Small intestine (tissue), 7 donors: ENCODE measurements at regions not wholly inside any gene's neighbourhood (a gene's known extent, or its start where the extent isn't known, plus 50 kb on each side); places are given as distances from the start of the nearest gene placed in this dataset.

ENCODE experiments used
- DNase-seq, 2 donors: peaks; one replicate each; pipeline versions ENCODE4 v3.0.0 to v3.0.0-alpha.2; 2013
- FAIRE-seq: peaks from 2 replicates; lab custom pipeline; 2012; peaks lifted over from hg19 to GRCh38; lab: Jason Lieb, UNC
- H3K27ac ChIP-seq, 3 donors: one replicate each; pipeline ENCODE4 v1.5.1; 2013; ENCODE audit warnings: low read length in 2 of 3, mild to moderate bottlenecking in 2 of 3, control low read depth in 1 of 3, inconsistent platforms in 1 of 3, low read depth in 1 of 3, moderate library complexity in 1 of 3
- H3K27me3 ChIP-seq, 3 donors: one replicate each; pipeline ENCODE4 v1.6.1; 2013; ENCODE audit warnings: low read length in 3 of 3, inconsistent platforms in 1 of 3; ENCODE audit not compliant: control insufficient read depth in 3 of 3, insufficient read depth in 3 of 3
- H3K36me3 ChIP-seq, 3 donors: one replicate each; pipeline ENCODE4 v1.6.1; 2013; ENCODE audit warnings: low read length in 3 of 3, inconsistent platforms in 1 of 3, low read depth in 1 of 3, mild to moderate bottlenecking in 1 of 3, moderate library complexity in 1 of 3; ENCODE audit not compliant: control insufficient read depth in 3 of 3, insufficient read depth in 2 of 3
- H3K4me1 ChIP-seq, 3 donors: one replicate each; pipeline ENCODE4 v1.6.1; 2013; ENCODE audit warnings: low read length in 2 of 3, inconsistent platforms in 1 of 3, low read depth in 1 of 3, mild to moderate bottlenecking in 1 of 3, moderate library complexity in 1 of 3; ENCODE audit not compliant: control insufficient read depth in 3 of 3, insufficient read depth in 2 of 3
- H3K4me3 ChIP-seq, 3 donors: one replicate each; pipeline ENCODE4 v1.5.1; 2013; ENCODE audit warnings: low read length in 3 of 3, control low read depth in 1 of 3, inconsistent platforms in 1 of 3, low read depth in 1 of 3, mild to moderate bottlenecking in 1 of 3, moderate library complexity in 1 of 3
- H3K9me3 ChIP-seq, 2 donors: one replicate each; pipeline ENCODE4 v1.6.1; 2013; ENCODE audit warnings: low read depth in 1 of 2, low read length in 1 of 2; ENCODE audit not compliant: control insufficient read depth in 2 of 2, insufficient read depth in 1 of 2
- WGBS, 3 donors: extraction: QIAGEN DNeasy Blood & Tissue Kit; methylation state at CpG; one replicate each; pipeline ENCODE4 v1.1.7; 2013; 5-methylcytosine and 5-hydroxymethylcytosine counted together
- donor health status: healthy with polysubstance abuse.
- donor health status: control.
- donor health status: control.
- donor health status: Bipolar disorder and iron deficiency.
- donor health status: healthy.

DNA sequence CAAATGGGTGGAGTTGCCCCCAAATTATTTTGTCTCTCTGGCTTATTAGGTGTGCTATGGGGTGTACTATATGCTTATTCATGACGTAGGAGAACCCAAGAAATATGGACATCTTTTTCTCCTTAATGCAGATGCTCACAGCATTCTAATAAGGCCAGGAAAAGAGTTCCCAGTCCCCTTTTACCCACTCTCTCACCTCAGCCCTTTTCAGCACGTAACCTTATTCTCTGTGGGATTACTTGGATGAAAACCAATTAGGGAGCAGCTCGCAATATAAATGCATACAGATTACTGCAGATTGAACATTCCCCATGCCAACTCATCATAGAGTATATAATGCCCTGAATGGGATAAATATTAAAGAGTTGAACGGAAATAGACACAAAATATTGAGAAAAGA lies 891.2 kb upstream of the POU3F3 start:
- H3K27me3 ChIP-seq, result no peaks in the 10 kb centered on the region
- no peak for FAIRE-seq
- no peaks in the 10 kb centered on the region for H3K36me3 ChIP-seq
- no peak for DNase-seq
- H3K4me3 ChIP-seq, result no peak overlapping the region
- no peak overlapping the region for H3K27ac ChIP-seq
- no peaks in the 10 kb centered on the region for H3K9me3 ChIP-seq
- WGBS, 3 donors, result 77 to 86% (median 80%) methylated on average over 4 of the region's 4 CpGs
- no peaks in the 10 kb centered on the region for H3K4me1 ChIP-seq

GRCh38 chr2:103963146-103963725 lies 890.7 kb upstream of the POU3F3 start:
- Histone ChIP-seq H3K27ac (no peak overlapping the region), H3K4me1 (no peaks in the 10 kb centered on the region), H3K4me3 (no peak overlapping the region), H3K9me3 (no peaks in the 10 kb centered on the region), H3K27me3 (no peaks in the 10 kb centered on the region), H3K36me3 (no peaks in the 10 kb centered on the region)
- 43 to 73% (median 46%) methylated on average over 5 of the region's 5 CpGs for WGBS, 3 donors
- DNase-seq (no peak), FAIRE-seq (no peak)

DNA sequence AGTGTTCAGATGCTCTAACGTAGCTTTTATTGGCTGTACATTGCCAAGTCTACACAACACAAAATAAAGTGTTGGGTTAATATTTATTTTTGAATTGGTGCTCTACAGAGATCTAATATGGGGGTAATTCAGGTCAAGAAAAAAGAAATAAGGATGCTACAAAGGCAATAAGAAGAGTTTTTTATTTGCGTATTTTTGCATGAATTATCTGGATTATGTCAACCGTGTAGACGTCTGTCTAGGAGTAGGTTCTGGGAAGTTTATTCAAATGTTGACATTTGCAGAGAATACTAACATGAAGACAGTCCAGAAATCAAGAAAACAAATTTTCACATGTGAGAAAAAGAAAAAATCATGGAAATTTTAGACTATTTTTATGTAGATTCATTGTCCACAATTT lies 876.7 kb upstream of the POU3F3 start:
- DNase-seq, result no peak
- H3K4me3 ChIP-seq, result no peak overlapping the region
- FAIRE-seq, result no peak
- no peaks in the 10 kb centered on the region for H3K4me1 ChIP-seq
- H3K36me3 ChIP-seq, result no peaks in the 10 kb centered on the region
- no peak overlapping the region for H3K27ac ChIP-seq
- H3K9me3 ChIP-seq, result no peaks in the 10 kb centered on the region
- H3K27me3 ChIP-seq, result no peaks in the 10 kb centered on the region
- 76 to 89% (median 86%) methylated on average over 4 of the region's 4 CpGs for WGBS, 3 donors

DNA sequence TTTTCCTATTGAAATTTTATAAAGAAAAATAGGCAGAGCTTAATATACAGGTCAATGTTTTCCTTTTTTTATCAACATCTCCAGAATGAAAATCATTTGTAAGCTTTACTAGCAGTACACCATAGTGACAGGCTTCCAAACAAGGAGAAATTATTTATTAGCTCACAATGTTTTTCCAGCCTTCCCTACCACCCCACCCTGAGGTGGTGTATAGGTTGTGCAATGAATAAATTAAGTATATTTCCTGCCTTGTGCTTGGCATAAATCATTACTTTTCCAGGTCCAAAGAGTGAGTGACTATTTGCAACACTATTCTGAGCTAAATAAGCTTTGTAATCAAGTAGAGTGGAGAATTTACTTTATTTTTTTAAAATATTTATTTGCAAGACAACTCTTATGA lies 876.2 kb upstream of the POU3F3 start:
- no peaks in the 10 kb centered on the region for H3K4me1 ChIP-seq
- no peaks in the 10 kb centered on the region for H3K9me3 ChIP-seq
- no peak for DNase-seq
- no peaks in the 10 kb centered on the region for H3K27me3 ChIP-seq
- FAIRE-seq, result no peak
- H3K4me3 ChIP-seq, result no peak overlapping the region
- no peak overlapping the region for H3K27ac ChIP-seq
- H3K36me3 ChIP-seq, result no peaks in the 10 kb centered on the region

DNA sequence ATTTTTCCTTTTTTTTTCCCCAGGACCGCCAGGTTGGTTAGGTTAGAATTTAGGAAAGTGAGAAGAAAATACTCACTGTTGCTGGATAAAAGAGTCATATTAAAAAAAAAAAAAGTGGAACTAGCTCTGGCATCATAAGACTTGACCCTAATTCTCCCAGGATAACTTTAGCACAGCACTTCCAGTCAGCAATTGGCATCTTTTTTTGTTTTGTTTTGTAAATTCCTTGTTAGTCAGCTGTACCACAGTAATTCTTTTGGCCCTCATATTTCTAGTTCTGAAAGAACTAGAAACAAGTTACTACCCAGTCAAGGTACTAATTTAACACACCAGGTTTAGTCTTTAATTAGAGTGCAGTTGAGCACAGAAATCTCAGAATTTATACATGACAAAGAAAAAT lies 873.5 kb upstream of the POU3F3 start:
- no peaks in the 10 kb centered on the region for H3K27me3 ChIP-seq
- no peaks in the 10 kb centered on the region for H3K36me3 ChIP-seq
- 76 to 83% (median 77%) methylated on average over 1 of the region's 1 CpG for WGBS, 3 donors
- DNase-seq, result no peak
- no peaks in the 10 kb centered on the region for H3K9me3 ChIP-seq
- H3K27ac ChIP-seq, result no peak overlapping the region
- H3K4me3 ChIP-seq, result no peak overlapping the region
- no peaks in the 10 kb centered on the region for H3K4me1 ChIP-seq
- no peak for FAIRE-seq

DNA sequence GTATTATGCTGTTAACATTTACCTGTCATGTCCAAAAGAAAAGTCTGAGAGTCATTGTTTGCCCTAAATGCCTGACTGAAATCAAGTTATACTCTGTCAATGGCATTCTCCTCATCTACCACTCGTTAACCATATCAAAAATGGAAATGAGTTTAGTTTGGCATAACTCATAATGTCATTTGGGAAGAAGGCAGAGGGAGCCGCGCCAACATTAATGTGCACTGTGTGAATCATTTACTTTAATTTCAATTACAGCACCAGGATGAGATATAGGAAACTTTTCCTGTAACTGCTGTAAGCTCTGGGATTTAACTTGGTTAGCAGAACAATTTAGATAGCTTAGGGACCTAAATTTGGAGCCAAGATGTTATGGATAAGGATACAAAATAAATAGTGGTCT lies 871.2 kb upstream of the POU3F3 start:
- Histone ChIP-seq H3K36me3 (no peaks in the 10 kb centered on the region), H3K4me1 (no peaks in the 10 kb centered on the region), H3K9me3 (no peaks in the 10 kb centered on the region), H3K27ac (no peak overlapping the region), H3K4me3 (no peak overlapping the region), H3K27me3 (no peaks in the 10 kb centered on the region)
- no peak for DNase-seq
- WGBS, 3 donors, result 13 to 56% (median 31%) methylated on average over 3 of the region's 3 CpGs
- no peak for FAIRE-seq

DNA sequence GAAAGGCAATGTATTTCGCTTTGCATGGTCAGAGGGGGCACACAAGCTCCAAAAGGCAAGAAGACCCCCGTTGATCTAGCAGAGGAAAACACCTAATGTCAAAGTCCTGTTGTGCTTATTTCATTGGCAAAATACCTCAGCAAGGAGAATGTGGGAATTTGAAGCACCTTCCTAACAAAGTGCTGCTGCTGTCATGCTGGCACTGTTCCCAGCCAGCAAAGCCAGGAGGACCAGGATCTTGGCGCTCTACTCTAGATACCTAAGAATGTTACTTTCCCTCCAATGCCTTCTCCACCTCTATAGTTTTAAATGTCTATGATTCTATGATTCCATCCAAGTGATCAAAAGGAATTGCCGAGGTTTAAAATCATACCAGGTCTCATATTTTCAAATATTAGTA lies 867.9 kb upstream of the POU3F3 start:
- Histone ChIP-seq H3K4me3 (no peak overlapping the region), H3K27ac (no peak overlapping the region), H3K36me3 (no peaks in the 10 kb centered on the region), H3K27me3 (no peaks in the 10 kb centered on the region), H3K9me3 (no peaks in the 10 kb centered on the region), H3K4me1 (no peaks in the 10 kb centered on the region)
- 73 to 85% (median 74%) methylated on average over 4 of the region's 4 CpGs for WGBS, 3 donors
- DNase-seq (no peak), FAIRE-seq (no peak)

GRCh38 chr2:103991591-103991990 lies 862.3 kb upstream of the POU3F3 start:
- Histone ChIP-seq H3K36me3 (no peaks in the 10 kb centered on the region), H3K4me3 (no peak overlapping the region), H3K27ac (no peak overlapping the region), H3K27me3 (no peaks in the 10 kb centered on the region), H3K9me3 (no peaks in the 10 kb centered on the region), H3K4me1 (no peaks in the 10 kb centered on the region)
- 72 to 81% (median 78%) methylated on average over 2 of the region's 2 CpGs for WGBS, 3 donors
- FAIRE-seq, result no peak
- no peak for DNase-seq

GRCh38 chr2:104004821-104005220 lies 849.1 kb upstream of the POU3F3 start:
- DNase-seq (no peak), FAIRE-seq (no peak)
- Histone ChIP-seq H3K27me3 (no peaks in the 10 kb centered on the region), H3K27ac (no peak overlapping the region), H3K36me3 (no peaks in the 10 kb centered on the region), H3K4me1 (no peaks in the 10 kb centered on the region), H3K4me3 (no peak overlapping the region), H3K9me3 (no peaks in the 10 kb centered on the region)
- 67 to 90% (median 79%) methylated on average over 3 of the region's 3 CpGs for WGBS, 3 donors
